ENCODE measurements at regions not wholly inside any gene's neighbourhood (a gene's known extent, or its start where the extent isn't known, plus 50 kb on each side); places are given as distances from the start of the nearest gene placed in this dataset.

DNA sequence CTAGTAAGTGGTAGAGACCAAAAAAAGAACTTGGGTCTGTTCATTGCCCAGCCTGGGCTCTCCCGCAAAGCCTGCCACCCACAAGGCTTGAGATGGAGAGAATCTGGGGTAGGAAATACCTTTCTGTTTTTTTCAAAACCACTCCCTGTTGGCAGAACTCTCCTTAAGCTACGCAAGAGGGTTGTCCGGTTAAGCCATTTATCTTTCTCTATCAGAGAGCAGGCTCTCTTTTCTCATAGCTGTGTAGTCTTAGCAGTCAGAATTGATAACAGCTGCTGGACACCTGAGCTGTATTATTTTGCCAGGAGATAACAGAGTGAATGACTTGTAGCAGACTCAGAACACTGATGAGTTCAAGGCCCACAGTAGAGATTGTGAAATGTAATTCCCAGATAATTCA is 1088.1 kb downstream of the TSN start:
- no peak for DNase-seq (ENCODE audit: low spot score)
- Mint-ChIP-seq H3K9me3 (peaks cover 4% of the 10 kb centered on the region), H3K36me3 (ENCODE audit: low read depth) (no peaks in the 10 kb centered on the region), H3K4me1 (ENCODE audit: low read depth) (no peaks in the 10 kb centered on the region), H3K27me3 (ENCODE audit: insufficient read depth) (no peaks in the 10 kb centered on the region), H3K27ac (no peak overlapping the region), H3K4me3 (no peak overlapping the region)
- intact Hi-C loops (cut with micrococcal nuclease), result no loop called here

DNA sequence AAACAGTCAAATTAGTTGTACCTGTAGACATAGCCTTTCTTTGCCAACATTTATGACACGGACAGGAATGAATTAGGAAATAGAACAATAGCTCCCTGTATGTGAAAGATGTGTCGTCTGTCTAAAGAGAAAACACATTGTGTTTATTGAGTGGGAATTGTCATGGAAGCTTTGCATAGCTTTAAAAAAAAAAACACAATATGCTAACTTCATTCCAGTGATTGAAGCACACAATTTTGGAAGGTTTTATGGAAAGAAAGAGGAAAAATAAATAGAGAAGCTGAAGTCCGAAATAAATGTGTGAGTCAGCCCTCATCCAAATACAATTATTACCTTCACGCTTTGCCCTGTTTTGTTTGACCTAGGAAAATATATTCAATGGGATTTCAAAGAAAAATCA is 1095.7 kb downstream of the TSN start:
- Mint-ChIP-seq H3K27me3 (ENCODE audit: insufficient read depth) (no peaks in the 10 kb centered on the region), H3K27ac (no peak overlapping the region), H3K4me1 (ENCODE audit: low read depth) (no peaks in the 10 kb centered on the region), H3K36me3 (ENCODE audit: low read depth) (no peaks in the 10 kb centered on the region), H3K9me3 (peaks cover 9% of the 10 kb centered on the region), H3K4me3 (no peak overlapping the region)
- intact Hi-C loops (cut with micrococcal nuclease), result no loop called here
- DNase-seq (ENCODE audit: low spot score), result no peak

DNA sequence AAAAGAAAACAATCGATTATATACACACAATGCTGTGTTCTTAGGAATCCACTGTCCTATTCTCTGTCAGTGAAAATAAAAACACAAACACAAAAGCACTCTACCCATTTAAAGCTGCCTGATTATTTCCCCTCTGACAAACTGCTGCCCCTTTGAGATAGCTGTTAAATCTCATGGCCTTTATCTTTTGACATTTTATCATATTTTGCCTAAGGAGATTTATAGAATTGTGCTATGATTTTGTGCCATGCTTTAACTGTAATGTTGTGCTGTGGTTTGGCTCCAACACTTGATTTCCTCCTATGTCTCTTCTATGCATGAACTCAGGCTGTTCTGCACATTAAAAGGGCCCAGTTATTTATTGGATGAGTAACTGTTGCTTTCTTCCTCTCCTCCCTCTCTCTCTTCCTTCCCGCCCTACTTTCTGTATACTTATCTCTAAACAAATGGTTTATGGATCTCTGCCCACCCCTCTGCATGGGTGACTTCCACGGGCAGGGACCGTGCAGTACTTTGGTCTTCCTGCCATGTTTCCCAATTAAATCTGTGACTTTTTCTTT is 1096.6 kb downstream of the TSN start:
- no peaks in the 10 kb centered on the region for H3K4me1 Mint-ChIP-seq (ENCODE audit: low read depth)
- H3K27ac Mint-ChIP-seq, result no peak overlapping the region
- no peak for DNase-seq (ENCODE audit: low spot score)
- peaks cover 9% of the 10 kb centered on the region for H3K9me3 Mint-ChIP-seq
- H3K4me3 Mint-ChIP-seq, result no peak overlapping the region
- no peaks in the 10 kb centered on the region for H3K27me3 Mint-ChIP-seq (ENCODE audit: insufficient read depth)
- no peaks in the 10 kb centered on the region for H3K36me3 Mint-ChIP-seq (ENCODE audit: low read depth)
- intact Hi-C loops (cut with micrococcal nuclease), result no loop called here

- Mint-ChIP-seq H3K36me3 (ENCODE audit: low read depth) (no peaks in the 10 kb centered on the region), H3K4me3 (no peak overlapping the region), H3K4me1 (ENCODE audit: low read depth) (no peaks in the 10 kb centered on the region), H3K27me3 (ENCODE audit: insufficient read depth) (no peaks in the 10 kb centered on the region), H3K9me3 (peaks cover 13% of the 10 kb centered on the region), H3K27ac (no peak overlapping the region)
- no peak for DNase-seq (ENCODE audit: low spot score)
- intact Hi-C loops (cut with micrococcal nuclease), result no loop called here
These were observed 1101.2 kb downstream of the TSN start for GRCh38 chr2:122856696-122857095.

DNA sequence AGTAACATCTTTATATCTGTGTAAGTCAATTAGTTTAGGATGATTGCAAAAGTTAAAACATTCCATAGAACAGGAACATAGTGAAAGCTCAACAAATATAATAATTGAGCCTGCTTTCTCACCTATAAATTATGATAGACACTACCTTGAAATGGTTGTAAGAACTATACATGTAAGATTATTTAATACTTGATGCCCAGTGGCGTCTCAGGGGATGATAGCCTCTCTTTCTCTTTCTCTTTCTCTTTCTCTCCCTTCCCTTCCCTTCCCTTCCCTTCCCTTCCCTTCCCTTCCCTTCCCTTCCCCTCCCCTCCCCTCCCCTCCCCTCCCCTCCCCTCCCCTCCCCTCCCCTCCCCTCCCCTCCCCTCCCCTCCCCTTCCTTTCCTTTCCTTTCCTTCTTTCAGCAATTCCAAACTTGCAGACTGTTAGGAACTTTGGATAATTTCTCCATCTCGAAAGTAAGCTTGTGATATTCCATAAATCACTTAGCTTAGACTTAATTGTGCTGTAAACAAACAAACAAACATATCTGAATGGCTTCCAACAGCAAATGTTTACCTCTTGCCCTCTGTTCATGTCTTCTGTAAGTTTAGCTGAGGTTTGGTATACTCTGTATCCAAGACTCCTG is 1102.7 kb downstream of the TSN start:
- Mint-ChIP-seq H3K27me3 (ENCODE audit: insufficient read depth) (no peaks in the 10 kb centered on the region), H3K27ac (no peak overlapping the region), H3K9me3 (peaks cover 13% of the 10 kb centered on the region), H3K4me3 (no peak overlapping the region), H3K36me3 (ENCODE audit: low read depth) (no peaks in the 10 kb centered on the region), H3K4me1 (ENCODE audit: low read depth) (no peaks in the 10 kb centered on the region)
- intact Hi-C loops (cut with micrococcal nuclease), result no loop called here
- DNase-seq (ENCODE audit: low spot score), result no peak

- intact Hi-C loops (cut with micrococcal nuclease), result no loop called here
- peaks cover 8% of the 10 kb centered on the region for H3K9me3 Mint-ChIP-seq
- no peaks in the 10 kb centered on the region for H3K4me1 Mint-ChIP-seq (ENCODE audit: low read depth)
- H3K27me3 Mint-ChIP-seq (ENCODE audit: insufficient read depth), result no peaks in the 10 kb centered on the region
- H3K27ac Mint-ChIP-seq, result no peak overlapping the region
- H3K36me3 Mint-ChIP-seq (ENCODE audit: low read depth), result no peaks in the 10 kb centered on the region
- H3K4me3 Mint-ChIP-seq, result no peak overlapping the region
- DNase-seq (ENCODE audit: low spot score), result no peak
These were observed 1103.4 kb downstream of the TSN start for GRCh38 chr2:122858813-122859212.

DNA sequence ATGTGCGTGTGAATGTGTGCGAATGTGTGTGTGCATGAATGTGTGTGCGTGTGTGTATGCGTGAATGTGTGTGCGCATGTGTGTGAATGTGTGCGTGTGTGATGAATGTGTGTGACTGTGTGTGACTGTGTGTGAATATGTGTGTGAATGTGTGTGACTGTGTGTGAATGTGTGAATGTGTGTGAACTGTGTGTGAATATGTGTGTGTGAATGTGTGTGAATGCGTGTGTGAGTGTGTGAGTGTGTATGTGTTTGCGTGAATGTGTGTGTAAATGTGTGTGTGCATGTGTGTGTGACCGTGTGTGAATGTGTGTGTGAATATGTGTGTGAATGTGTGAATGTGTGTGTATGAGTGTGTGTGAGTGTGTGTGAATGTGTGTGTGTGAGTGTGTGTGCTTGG is 1103.8 kb downstream of the TSN start:
- Mint-ChIP-seq H3K4me1 (ENCODE audit: low read depth) (no peaks in the 10 kb centered on the region), H3K27ac (no peak overlapping the region), H3K27me3 (ENCODE audit: insufficient read depth) (no peaks in the 10 kb centered on the region), H3K9me3 (peaks cover 8% of the 10 kb centered on the region), H3K4me3 (no peak overlapping the region), H3K36me3 (ENCODE audit: low read depth) (no peaks in the 10 kb centered on the region)
- DNase-seq (ENCODE audit: low spot score), result no peak
- intact Hi-C loops (cut with micrococcal nuclease), result no loop called here

DNA sequence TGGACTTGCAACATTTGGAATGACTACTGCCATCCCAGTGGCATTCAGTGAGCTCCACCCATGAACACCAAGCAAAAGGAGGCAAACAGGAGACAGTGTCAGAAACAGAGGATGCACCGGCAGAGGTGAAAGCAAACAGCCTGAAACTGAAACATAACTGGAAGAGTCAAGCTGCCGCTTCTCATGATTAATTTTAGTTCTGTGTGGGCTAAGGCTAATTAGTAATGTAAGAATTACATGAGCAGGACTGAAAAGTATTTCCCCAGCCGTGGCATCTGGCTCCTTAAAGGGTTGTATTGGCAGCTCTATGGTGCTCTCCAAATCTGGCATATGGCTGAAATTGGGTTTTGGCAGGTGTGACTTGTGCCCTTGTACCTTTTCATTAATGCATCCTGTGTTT is 1108.1 kb downstream of the TSN start:
- H3K4me3 Mint-ChIP-seq, result no peak overlapping the region
- no peaks in the 10 kb centered on the region for H3K36me3 Mint-ChIP-seq (ENCODE audit: low read depth)
- H3K9me3 Mint-ChIP-seq, result peaks cover 17% of the 10 kb centered on the region
- intact Hi-C loops (cut with micrococcal nuclease), result no loop called here
- DNase-seq (ENCODE audit: low spot score), result no peak
- no peak overlapping the region for H3K27ac Mint-ChIP-seq
- no peaks in the 10 kb centered on the region for H3K27me3 Mint-ChIP-seq (ENCODE audit: insufficient read depth)
- no peaks in the 10 kb centered on the region for H3K4me1 Mint-ChIP-seq (ENCODE audit: low read depth)

DNA sequence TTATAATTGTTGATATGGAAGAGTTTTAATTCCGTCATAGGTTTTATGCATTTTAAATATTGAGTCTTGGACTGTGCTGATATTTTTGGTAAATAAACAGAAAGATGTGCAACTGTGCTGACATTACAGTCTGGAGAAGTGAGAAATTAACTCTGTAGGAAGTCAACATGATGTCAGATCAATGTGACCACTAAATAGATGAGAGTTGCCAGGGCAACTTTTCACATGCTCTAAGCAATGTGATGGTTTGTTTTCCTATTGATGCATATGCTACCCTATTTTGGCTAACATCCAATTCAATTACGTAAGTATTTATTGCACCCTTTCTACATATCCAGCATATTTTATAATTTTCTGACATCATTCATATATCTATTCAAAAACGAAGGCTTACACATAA is 1109.3 kb downstream of the TSN start:
- H3K36me3 Mint-ChIP-seq (ENCODE audit: low read depth), result no peaks in the 10 kb centered on the region
- H3K4me1 Mint-ChIP-seq (ENCODE audit: low read depth), result no peaks in the 10 kb centered on the region

GRCh38 chr2:122866095-122866494 is 1110.6 kb downstream of the TSN start:
- Mint-ChIP-seq H3K4me3 (no peak overlapping the region), H3K27me3 (ENCODE audit: insufficient read depth) (no peaks in the 10 kb centered on the region), H3K9me3 (peaks cover 8% of the 10 kb centered on the region), H3K27ac (no peak overlapping the region), H3K36me3 (ENCODE audit: low read depth) (no peaks in the 10 kb centered on the region), H3K4me1 (ENCODE audit: low read depth) (no peaks in the 10 kb centered on the region)
- intact Hi-C loops (cut with micrococcal nuclease), result no loop called here
- no peak for DNase-seq (ENCODE audit: low spot score)

More for the DNA sequence above, 1109.3 kb downstream of the TSN start:
- intact Hi-C loops (cut with micrococcal nuclease), result no loop called here
- Mint-ChIP-seq H3K9me3 (peaks cover 12% of the 10 kb centered on the region), H3K27ac (no peak overlapping the region), H3K4me3 (no peak overlapping the region), H3K27me3 (ENCODE audit: insufficient read depth) (no peaks in the 10 kb centered on the region)
- DNase-seq (ENCODE audit: low spot score), result no peak

GRCh38 chr2:122867941-122868340 is 1112.5 kb downstream of the TSN start:
- Mint-ChIP-seq H3K4me1 (ENCODE audit: low read depth) (no peaks in the 10 kb centered on the region), H3K4me3 (no peak overlapping the region), H3K27ac (no peak overlapping the region), H3K27me3 (ENCODE audit: insufficient read depth) (no peaks in the 10 kb centered on the region), H3K36me3 (ENCODE audit: low read depth) (no peaks in the 10 kb centered on the region), H3K9me3 (peaks cover 8% of the 10 kb centered on the region)
- no peak for DNase-seq (ENCODE audit: low spot score)
- intact Hi-C loops (cut with micrococcal nuclease), result no loop called here

GRCh38 chr2:122868646-122869275 is 1113.3 kb downstream of the TSN start:
- H3K9me3 Mint-ChIP-seq, result peaks cover 8% of the 10 kb centered on the region
- DNase-seq (ENCODE audit: low spot score), result no peak
- no peaks in the 10 kb centered on the region for H3K36me3 Mint-ChIP-seq (ENCODE audit: low read depth)
- no peak overlapping the region for H3K27ac Mint-ChIP-seq
- no peaks in the 10 kb centered on the region for H3K27me3 Mint-ChIP-seq (ENCODE audit: insufficient read depth)
- no peaks in the 10 kb centered on the region for H3K4me1 Mint-ChIP-seq (ENCODE audit: low read depth)
- intact Hi-C loops (cut with micrococcal nuclease), result no loop called here
- H3K4me3 Mint-ChIP-seq, result no peak overlapping the region

GRCh38 chr2:122873951-122874350 is 1118.5 kb downstream of the TSN start:
- H3K4me1 Mint-ChIP-seq (ENCODE audit: low read depth), result no peaks in the 10 kb centered on the region
- no peak for DNase-seq (ENCODE audit: low spot score)
- no peak overlapping the region for H3K4me3 Mint-ChIP-seq
- no peaks in the 10 kb centered on the region for H3K36me3 Mint-ChIP-seq (ENCODE audit: low read depth)
- intact Hi-C loops (cut with micrococcal nuclease), result no loop called here
- peaks cover 7% of the 10 kb centered on the region for H3K9me3 Mint-ChIP-seq
- no peak overlapping the region for H3K27ac Mint-ChIP-seq
- no peaks in the 10 kb centered on the region for H3K27me3 Mint-ChIP-seq (ENCODE audit: insufficient read depth)
